ENCODE measurements at regions not wholly inside any gene's neighbourhood (a gene's known extent, or its start where the extent isn't known, plus 50 kb on each side); places are given as distances from the start of the nearest gene placed in this dataset.

GRCh38 chr4:118586357-118586790, 98.8 kb upstream of the METTL14 start:
- no peak for TF ChIP-seq CTCF (IDR thresholded peaks at IDR 0.05)
- no peak for TF ChIP-seq PBX3 (IDR thresholded peaks at IDR 0.05)
- no peak for TF ChIP-seq POLR2A (IDR thresholded peaks at IDR 0.05; ENCODE audit: low read length)

Measured in A549 (cell line).